SH-SY5Y (cell line): ENCODE measurements at regions not wholly inside any gene's neighbourhood (a gene's known extent, or its start where the extent isn't known, plus 50 kb on each side); places are given as distances from the start of the nearest gene placed in this dataset.

Experiments
- GATA2 ChIP-seq: IDR thresholded peaks from 2 replicates; pipeline ENCODE4 v1.6.1; 2011; ENCODE audit warnings: mild to moderate bottlenecking, low read depth, low read length
- GATA3 ChIP-seq: IDR thresholded peaks from 2 replicates; pipeline ENCODE4 v1.6.1; 2011; ENCODE audit warnings: low read depth, mild to moderate bottlenecking, low read length, moderate library complexity

GRCh38 chr10:124146483-124146882, 53.1 kb upstream of the CHST15 start:
- TF ChIP-seq GATA3 (no peak), GATA2 (no peak)
